Fibroblast of lung (primary cell): ENCODE measurements at regions not wholly inside any gene's neighbourhood (a gene's known extent, or its start where the extent isn't known, plus 50 kb on each side); places are given as distances from the start of the nearest gene placed in this dataset.
"Not testable (repeated sequence)": the region's sequence is repeated elsewhere in the genome, so short reads cannot be mapped to it uniquely, and the experiment has no call there.

Experiments
- DNase-seq, 2 donors: peaks; one replicate each; pipeline versions ENCODE4 v3.0.0 to v3.0.0-alpha.2; 2010; ENCODE audit warnings: low read depth in 2 of 2
- H2AFZ ChIP-seq: 2 replicates; pipeline ENCODE4 v1.5.1; 2012; ENCODE audit warnings: low read length, control low read depth, inconsistent platforms
- H3K27ac ChIP-seq: 2 replicates; pipeline ENCODE4 v1.5.1; 2011; ENCODE audit warnings: low read length, control low read depth; ENCODE audit not compliant: insufficient read depth
- H3K27me3 ChIP-seq: 2 replicates; pipeline ENCODE4 v1.5.1; 2011; ENCODE audit warnings: mild to moderate bottlenecking, low read length; ENCODE audit not compliant: control insufficient read depth, insufficient read depth
- H3K36me3 ChIP-seq: 2 replicates; pipeline ENCODE4 v1.5.1; 2011; ENCODE audit warnings: low read length; ENCODE audit not compliant: control insufficient read depth, insufficient read depth
- H3K4me1 ChIP-seq: 2 replicates; pipeline ENCODE4 v1.5.1; 2011; ENCODE audit warnings: low read length; ENCODE audit not compliant: control insufficient read depth, insufficient read depth; ENCODE audit errors: extremely low read depth
- H3K4me2 ChIP-seq: 2 replicates; pipeline ENCODE4 v1.5.1; 2011; ENCODE audit warnings: low read length, control low read depth; ENCODE audit not compliant: insufficient read depth; ENCODE audit errors: extremely low read depth
- H3K4me3 ChIP-seq, 4 experiments: fragments of 200-600 bp in 1 of 4; sonication (generic) in 1 of 4; replicated peaks in 1 of 4; 2 replicates each; pipeline ENCODE4 v1.5.1; 2011 to 2016; ENCODE audit warnings: low read length in 4 of 4, low read depth in 3 of 4, mild to moderate bottlenecking in 3 of 4, control low read depth in 2 of 4, inconsistent platforms in 1 of 4, mixed read lengths in 1 of 4; ENCODE audit not compliant: insufficient read depth in 1 of 4; ENCODE audit errors: control extremely low read depth in 1 of 4
- H3K79me2 ChIP-seq: 2 replicates; pipeline ENCODE4 v1.5.1; 2012; ENCODE audit warnings: mild to moderate bottlenecking, low read length, inconsistent platforms; ENCODE audit not compliant: control insufficient read depth, insufficient read depth
- H3K9ac ChIP-seq: 2 replicates; pipeline ENCODE4 v1.5.1; 2011; ENCODE audit warnings: mild to moderate bottlenecking, low read length, control low read depth; ENCODE audit not compliant: insufficient read depth
- H3K9me3 ChIP-seq: 2 replicates; pipeline ENCODE4 v1.5.1; 2012; ENCODE audit warnings: low read depth, low read length; ENCODE audit not compliant: control insufficient read depth, insufficient read depth
- H4K20me1 ChIP-seq: 2 replicates; pipeline ENCODE4 v1.5.1; 2011; ENCODE audit warnings: low read length; ENCODE audit not compliant: control insufficient read depth, insufficient read depth; ENCODE audit errors: extremely low read depth
- EZH2 ChIP-seq: IDR thresholded peaks from 2 replicates; pipeline ENCODE4 v1.5.1; 2012; ENCODE audit warnings: low read length, control low read depth, mild to moderate bottlenecking; ENCODE audit errors: missing control alignments
- TF ChIP-seq, protein P1 (sequence below), 2 donors: IDR thresholded peaks in 1 of 2; conservative IDR thresholded peaks in 1 of 2; 1 replicate in 1 of 2; 2 replicates in 1 of 2; pipeline ENCODE4 v1.5.1; 2011 to 2012; ENCODE audit warnings: low read length in 2 of 2, control low read depth in 1 of 2, inconsistent platforms in 1 of 2, low read depth in 1 of 2, mild to moderate bottlenecking in 1 of 2

DNA sequence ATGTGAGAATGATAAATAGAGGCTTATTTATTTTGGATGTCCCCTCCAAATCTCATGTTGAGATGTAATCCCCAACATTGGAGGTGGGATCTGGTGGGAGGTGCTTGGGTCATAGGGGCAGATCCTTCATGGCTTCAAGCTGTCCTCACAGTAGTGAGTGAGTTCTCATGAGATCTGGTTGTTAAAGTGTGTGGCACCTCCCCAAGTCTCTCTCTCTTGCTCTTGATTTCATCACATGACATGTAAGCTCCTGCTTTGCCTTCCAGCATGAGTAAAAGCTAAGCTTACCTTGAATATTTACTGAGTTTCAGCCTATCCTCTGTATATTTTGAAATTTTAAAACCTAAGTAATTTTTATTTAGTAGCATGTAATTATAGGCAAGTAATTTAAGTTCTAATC lies 444.9 kb downstream of the ARL4A start:
- no peaks in the 10 kb centered on the region for H3K27me3 ChIP-seq
- no peak overlapping the region for H3K27ac ChIP-seq
- no peaks in the 10 kb centered on the region for H3K9me3 ChIP-seq
- DNase-seq: peak in 1 of 2 donors; percentile 37
- H3K79me2 ChIP-seq: no peaks in the 10 kb centered on the region
- no peak overlapping the region for H3K9ac ChIP-seq
- TF ChIP-seq, protein P1, sequence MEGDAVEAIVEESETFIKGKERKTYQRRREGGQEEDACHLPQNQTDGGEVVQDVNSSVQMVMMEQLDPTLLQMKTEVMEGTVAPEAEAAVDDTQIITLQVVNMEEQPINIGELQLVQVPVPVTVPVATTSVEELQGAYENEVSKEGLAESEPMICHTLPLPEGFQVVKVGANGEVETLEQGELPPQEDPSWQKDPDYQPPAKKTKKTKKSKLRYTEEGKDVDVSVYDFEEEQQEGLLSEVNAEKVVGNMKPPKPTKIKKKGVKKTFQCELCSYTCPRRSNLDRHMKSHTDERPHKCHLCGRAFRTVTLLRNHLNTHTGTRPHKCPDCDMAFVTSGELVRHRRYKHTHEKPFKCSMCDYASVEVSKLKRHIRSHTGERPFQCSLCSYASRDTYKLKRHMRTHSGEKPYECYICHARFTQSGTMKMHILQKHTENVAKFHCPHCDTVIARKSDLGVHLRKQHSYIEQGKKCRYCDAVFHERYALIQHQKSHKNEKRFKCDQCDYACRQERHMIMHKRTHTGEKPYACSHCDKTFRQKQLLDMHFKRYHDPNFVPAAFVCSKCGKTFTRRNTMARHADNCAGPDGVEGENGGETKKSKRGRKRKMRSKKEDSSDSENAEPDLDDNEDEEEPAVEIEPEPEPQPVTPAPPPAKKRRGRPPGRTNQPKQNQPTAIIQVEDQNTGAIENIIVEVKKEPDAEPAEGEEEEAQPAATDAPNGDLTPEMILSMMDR (conservative IDR thresholded peaks at IDR 0.05 in 1 of 2, IDR thresholded peaks at IDR 0.05 in 1 of 2; ENCODE audit: low read depth in 1 of 2, low read length in 2 of 2): no peak
- no peak for TF ChIP-seq EZH2
- H2AFZ ChIP-seq: no peak overlapping the region
- no peaks in the 10 kb centered on the region for H3K36me3 ChIP-seq
- H3K4me3 ChIP-seq: no peak overlapping the region
- H3K4me1 ChIP-seq: no peaks in the 10 kb centered on the region
- H3K4me2 ChIP-seq: no peak overlapping the region
- no peaks in the 10 kb centered on the region for H4K20me1 ChIP-seq

DNA sequence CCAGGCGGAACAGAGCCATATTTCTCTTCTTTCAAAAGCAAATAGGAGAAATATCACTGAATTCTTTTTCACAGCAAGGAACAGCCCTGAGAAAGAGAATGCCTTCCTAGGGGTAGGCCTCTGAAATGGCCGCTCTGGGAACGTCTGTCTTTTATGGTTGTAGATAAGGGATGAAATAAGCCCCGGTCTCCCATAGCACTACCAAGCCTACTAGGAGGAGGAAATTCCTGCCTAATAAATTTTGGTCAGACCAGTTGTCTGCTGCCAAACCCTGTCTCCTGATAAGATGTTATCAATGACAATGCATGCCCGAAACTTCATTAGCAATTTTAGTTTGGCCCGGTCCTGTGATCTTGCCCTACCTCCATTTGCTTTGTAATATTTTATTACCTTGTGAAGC lies 448.9 kb downstream of the ARL4A start:
- not testable (repeated sequence) for H3K9me3 ChIP-seq, H3K79me2 ChIP-seq, H3K27me3 ChIP-seq, H3K4me2 ChIP-seq, H3K27ac ChIP-seq, H3K4me3 ChIP-seq, H3K36me3 ChIP-seq, H3K9ac ChIP-seq, H4K20me1 ChIP-seq, H2AFZ ChIP-seq, H3K4me1 ChIP-seq, DNase-seq

DNA sequence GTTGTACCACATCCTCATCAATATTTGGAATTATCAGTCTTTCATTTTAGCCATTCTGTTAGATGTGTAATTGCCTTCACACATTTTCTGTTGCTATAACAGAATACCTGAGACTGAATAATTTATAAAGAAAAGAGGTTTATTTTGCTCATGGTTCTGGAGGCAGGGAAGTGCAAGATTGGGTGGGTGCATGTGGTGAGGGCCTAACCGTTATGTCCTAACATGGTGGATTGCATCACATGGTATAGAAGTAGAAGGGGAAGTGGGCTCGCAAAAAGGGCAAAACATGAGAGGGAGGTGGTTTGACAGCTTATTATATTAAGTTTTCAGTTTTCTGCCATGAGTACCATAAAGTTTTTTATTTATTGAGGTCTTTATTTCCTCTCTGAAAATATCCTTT lies 452.0 kb downstream of the ARL4A start:
- no peak overlapping the region for H2AFZ ChIP-seq
- no peak overlapping the region for H3K27ac ChIP-seq
- H3K36me3 ChIP-seq: no peaks in the 10 kb centered on the region
- H3K4me3 ChIP-seq: no peak overlapping the region
- H3K79me2 ChIP-seq: no peaks in the 10 kb centered on the region
- no peaks in the 10 kb centered on the region for H4K20me1 ChIP-seq
- no peaks in the 10 kb centered on the region for H3K9me3 ChIP-seq
- H3K4me1 ChIP-seq: no peaks in the 10 kb centered on the region
- H3K27me3 ChIP-seq: no peaks in the 10 kb centered on the region
- no peak for DNase-seq
- TF ChIP-seq EZH2: no peak
- TF ChIP-seq, protein P1 (conservative IDR thresholded peaks at IDR 0.05 in 1 of 2, IDR thresholded peaks at IDR 0.05 in 1 of 2; ENCODE audit: low read depth in 1 of 2, low read length in 2 of 2): no peak
- no peak overlapping the region for H3K4me2 ChIP-seq
- no peak overlapping the region for H3K9ac ChIP-seq

DNA sequence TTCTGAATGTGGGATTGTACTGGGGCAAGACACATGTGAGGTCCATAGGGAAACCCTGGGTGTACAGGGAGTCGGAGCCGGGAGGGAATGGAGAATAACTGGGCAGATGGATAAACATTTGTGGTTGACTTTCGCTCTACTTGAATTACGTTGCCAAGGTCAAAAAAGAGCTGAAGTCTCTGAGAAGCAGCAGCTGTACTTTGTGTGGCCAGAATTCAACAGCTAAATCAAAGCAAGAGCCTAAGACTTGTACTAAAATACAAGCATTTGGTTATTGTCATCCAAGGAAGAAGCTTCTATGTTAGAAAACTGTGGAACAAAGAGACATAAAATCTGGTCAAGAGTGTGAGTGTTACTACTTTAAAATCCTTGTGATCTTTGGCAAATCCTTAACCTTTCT lies 457.2 kb downstream of the ARL4A start:
- H3K27me3 ChIP-seq: no peaks in the 10 kb centered on the region
- H3K9me3 ChIP-seq: no peaks in the 10 kb centered on the region
- TF ChIP-seq, protein P1 (conservative IDR thresholded peaks at IDR 0.05 in 1 of 2, IDR thresholded peaks at IDR 0.05 in 1 of 2; ENCODE audit: low read depth in 1 of 2, low read length in 2 of 2): no peak
- no peaks in the 10 kb centered on the region for H3K4me1 ChIP-seq
- no peak overlapping the region for H3K9ac ChIP-seq
- H4K20me1 ChIP-seq: no peaks in the 10 kb centered on the region
- no peak overlapping the region for H3K4me3 ChIP-seq
- H3K36me3 ChIP-seq: no peaks in the 10 kb centered on the region
- no peak overlapping the region for H2AFZ ChIP-seq
- H3K4me2 ChIP-seq: no peak overlapping the region
- DNase-seq: peak; percentile 47 to 96
- no peak overlapping the region for H3K27ac ChIP-seq
- H3K79me2 ChIP-seq: no peaks in the 10 kb centered on the region
